OCI-LY7 (cell line): ENCODE measurements at regions not wholly inside any gene's neighbourhood (a gene's known extent, or its start where the extent isn't known, plus 50 kb on each side); places are given as distances from the start of the nearest gene placed in this dataset.

Experiments used
- BruUV-seq: library from RNA; stranded (reverse); fragments of 400-500 nt; replicated peaks from 2 replicates; lab custom pipeline; 2021; lab: Mats Ljungman, UMichigan
- CTCF ChIA-PET: fragments of 300-600 bp; sonication (Branson Sonifier 250); formaldehyde crosslinking; loops from one replicate; lab custom pipeline; 2022; ENCODE audit warnings: antibody characterized with exemption; ENCODE audit not compliant: unreplicated experiment; lab: Charles Lee
- POLR2A ChIA-PET: fragments of 300-600 bp; sonication (Branson Sonifier 250); formaldehyde crosslinking; loops from one replicate; lab custom pipeline; 2022; ENCODE audit warnings: antibody characterized with exemption; lab: Charles Lee
- DNase-seq: peaks from one replicate; pipeline ENCODE4 v3.0.0-alpha.2; 2015; ENCODE audit warnings: low spot score
- H2AFZ ChIP-seq: fragments of 200-600 bp; sonication (generic), shearing (Covaris generic); 2 replicates; pipeline ENCODE4 v1.6.1; 2014; ENCODE audit warnings: mild to moderate bottlenecking, antibody characterized with exemption, low read length, moderate library complexity
- H3K27ac ChIP-seq: fragments of 200-600 bp; sonication (generic); 2 replicates; pipeline ENCODE4 v1.5.1; 2014; ENCODE audit warnings: mixed run types, low read depth, mild to moderate bottlenecking, moderate library complexity, low read length, inconsistent platforms; ENCODE audit not compliant: poor library complexity, severe bottlenecking
- H3K36me3 ChIP-seq: fragments of 200-600 bp; sonication (generic); 2 replicates; pipeline ENCODE4 v1.6.1; 2014; ENCODE audit warnings: mild to moderate bottlenecking, antibody characterized with exemption, low read length, moderate library complexity, mixed read lengths; ENCODE audit not compliant: insufficient read depth
- H3K4me1 ChIP-seq: fragments of 200-600 bp; sonication (generic); 2 replicates; pipeline ENCODE4 v1.5.1; 2014; ENCODE audit warnings: mild to moderate bottlenecking, low read length; ENCODE audit not compliant: insufficient read depth, poor library complexity, severe bottlenecking
- H3K4me2 ChIP-seq: fragments of 200-600 bp; sonication (generic); 2 replicates; pipeline ENCODE4 v1.6.1; 2014; ENCODE audit warnings: mild to moderate bottlenecking, low read length
- H3K4me3 ChIP-seq: fragments of 200-600 bp; sonication (generic); 2 replicates; pipeline ENCODE4 v1.5.1; 2014; ENCODE audit warnings: mild to moderate bottlenecking, low read depth, low read length; ENCODE audit not compliant: poor library complexity, severe bottlenecking
- H3K79me2 ChIP-seq: fragments of 200-600 bp; sonication (generic); 2 replicates; pipeline ENCODE4 v1.6.1; 2016; ENCODE audit warnings: low read depth, mild to moderate bottlenecking, low read length, moderate library complexity, mixed read lengths; ENCODE audit not compliant: insufficient read depth
- H3K9me2 ChIP-seq: fragments of 200-600 bp; sonication (generic); 2 replicates; pipeline ENCODE4 v1.6.1; 2016; ENCODE audit warnings: mild to moderate bottlenecking, low read length, mixed read lengths; ENCODE audit not compliant: insufficient read depth
- H3K9me3 ChIP-seq: fragments of 200-600 bp; sonication (generic); 2 replicates; pipeline ENCODE4 v1.6.1; 2014; ENCODE audit warnings: mild to moderate bottlenecking, mixed run types, low read length, mixed read lengths
- H4K20me1 ChIP-seq: fragments of 200-600 bp; sonication (generic); 2 replicates; pipeline ENCODE4 v1.6.1; 2014; ENCODE audit warnings: mild to moderate bottlenecking, antibody characterized with exemption, low read length, moderate library complexity, mixed read lengths; ENCODE audit not compliant: insufficient read depth
- EZH2phosphoT487 ChIP-seq: fragments of 200-600 bp; sonication (generic); IDR thresholded peaks from 2 replicates; pipeline ENCODE4 v1.6.1; 2018; ENCODE audit warnings: low read depth, borderline replicate concordance, mild to moderate bottlenecking, mixed run types, antibody characterized with exemption, low read length, moderate library complexity, mixed read lengths
- intact Hi-C: fragments of 100-400 bp; cut with micrococcal nuclease; formaldehyde crosslinking; loops from one replicate; pipeline ENCODE4 v1.10.0; 2022; ENCODE audit not compliant: unreplicated experiment
- TF ChIP-seq, protein P1 (sequence below): fragments of 200-600 bp; sonication (generic); conservative IDR thresholded peaks from 2 replicates; pipeline ENCODE4 v1.5.1; 2014; ENCODE audit warnings: mild to moderate bottlenecking, antibody characterized with exemption, low read length, moderate library complexity, mixed read lengths

DNA sequence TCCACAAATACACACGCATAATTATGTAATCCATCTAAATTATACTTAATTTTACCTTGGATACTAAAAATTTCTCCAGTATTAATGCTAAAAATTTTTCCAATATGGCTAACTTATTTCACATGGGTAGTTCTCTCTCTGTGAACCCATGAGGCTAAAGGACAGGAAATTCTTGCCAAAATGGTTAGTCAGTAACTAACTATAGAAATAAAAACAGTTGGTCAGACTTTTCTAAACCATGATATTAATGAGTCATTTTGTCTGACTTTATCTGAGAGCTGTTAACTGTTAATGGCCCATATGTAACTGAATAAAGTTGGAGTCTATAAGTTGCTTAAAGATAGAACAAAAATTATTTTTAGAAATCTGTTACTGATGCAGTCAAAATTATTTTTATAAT, 549.4 kb downstream of the TLL1 start:
- no peak overlapping the region for H3K27ac ChIP-seq
- no peaks in the 10 kb centered on the region for H3K9me3 ChIP-seq
- no TSS peak for BruUV-seq

DNA sequence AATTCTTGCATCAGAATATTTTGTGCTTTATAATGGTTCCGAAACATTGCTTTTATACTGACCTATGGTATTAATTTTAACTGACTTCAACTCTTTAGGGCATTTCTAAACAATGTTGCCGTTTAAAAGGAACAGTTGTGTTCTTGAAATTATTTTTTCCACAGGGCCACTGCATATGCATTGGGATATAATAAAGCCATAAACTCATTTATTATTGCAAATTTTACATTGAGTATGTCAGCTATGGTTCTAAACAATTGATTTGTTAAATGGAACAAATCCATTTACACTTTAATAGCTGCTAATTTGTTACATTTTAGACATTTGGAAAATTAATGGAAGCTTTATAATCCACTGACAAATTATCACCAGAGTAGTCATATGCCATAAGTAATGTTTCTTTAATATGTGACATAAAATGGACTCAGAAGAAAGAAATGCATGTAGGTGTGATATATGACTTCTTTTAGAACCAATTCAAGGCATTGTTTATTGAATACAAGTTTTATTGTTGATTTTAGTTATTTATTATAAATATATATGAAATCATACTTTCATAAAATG, 553.3 kb downstream of the TLL1 start:
- Histone ChIP-seq H3K4me1 (no peaks in the 10 kb centered on the region), H3K9me3 (no peaks in the 10 kb centered on the region), H3K4me3 (no peak overlapping the region), H2AFZ (no peak overlapping the region), H4K20me1 (no peaks in the 10 kb centered on the region), H3K9me2 (no peaks in the 10 kb centered on the region), H3K27ac (no peak overlapping the region), H3K36me3 (no peaks in the 10 kb centered on the region), H3K79me2 (no peaks in the 10 kb centered on the region), H3K4me2 (no peak overlapping the region)
- no peak for DNase-seq
- ChIA-PET CTCF (no interaction called here), POLR2A (interaction anchor here (0.6 kb wide), 1 partner anchor 987 kb away, joined by 3 read pairs; no protein-coding TSS in a partner anchor)
- intact Hi-C loops, result no loop called here
- no TSS peak for BruUV-seq
- no peak for TF ChIP-seq EZH2phosphoT487
- TF ChIP-seq, protein P1, sequence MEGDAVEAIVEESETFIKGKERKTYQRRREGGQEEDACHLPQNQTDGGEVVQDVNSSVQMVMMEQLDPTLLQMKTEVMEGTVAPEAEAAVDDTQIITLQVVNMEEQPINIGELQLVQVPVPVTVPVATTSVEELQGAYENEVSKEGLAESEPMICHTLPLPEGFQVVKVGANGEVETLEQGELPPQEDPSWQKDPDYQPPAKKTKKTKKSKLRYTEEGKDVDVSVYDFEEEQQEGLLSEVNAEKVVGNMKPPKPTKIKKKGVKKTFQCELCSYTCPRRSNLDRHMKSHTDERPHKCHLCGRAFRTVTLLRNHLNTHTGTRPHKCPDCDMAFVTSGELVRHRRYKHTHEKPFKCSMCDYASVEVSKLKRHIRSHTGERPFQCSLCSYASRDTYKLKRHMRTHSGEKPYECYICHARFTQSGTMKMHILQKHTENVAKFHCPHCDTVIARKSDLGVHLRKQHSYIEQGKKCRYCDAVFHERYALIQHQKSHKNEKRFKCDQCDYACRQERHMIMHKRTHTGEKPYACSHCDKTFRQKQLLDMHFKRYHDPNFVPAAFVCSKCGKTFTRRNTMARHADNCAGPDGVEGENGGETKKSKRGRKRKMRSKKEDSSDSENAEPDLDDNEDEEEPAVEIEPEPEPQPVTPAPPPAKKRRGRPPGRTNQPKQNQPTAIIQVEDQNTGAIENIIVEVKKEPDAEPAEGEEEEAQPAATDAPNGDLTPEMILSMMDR, result no peak

More for the DNA sequence above, 549.4 kb downstream of the TLL1 start:
- no peak for TF ChIP-seq EZH2phosphoT487
- TF ChIP-seq, protein P1, result no peak
- H3K79me2 ChIP-seq, result no peaks in the 10 kb centered on the region
- H4K20me1 ChIP-seq, result no peaks in the 10 kb centered on the region
- H3K4me2 ChIP-seq, result no peak overlapping the region
- POLR2A ChIA-PET, result no interaction called here
- H2AFZ ChIP-seq, result no peak overlapping the region
- H3K9me2 ChIP-seq, result no peaks in the 10 kb centered on the region
- CTCF ChIA-PET, result no interaction called here
- DNase-seq, result no peak
- no peaks in the 10 kb centered on the region for H3K36me3 ChIP-seq
- H3K4me3 ChIP-seq, result no peak overlapping the region
- intact Hi-C loops, result no loop called here
- H3K4me1 ChIP-seq, result no peaks in the 10 kb centered on the region

DNA sequence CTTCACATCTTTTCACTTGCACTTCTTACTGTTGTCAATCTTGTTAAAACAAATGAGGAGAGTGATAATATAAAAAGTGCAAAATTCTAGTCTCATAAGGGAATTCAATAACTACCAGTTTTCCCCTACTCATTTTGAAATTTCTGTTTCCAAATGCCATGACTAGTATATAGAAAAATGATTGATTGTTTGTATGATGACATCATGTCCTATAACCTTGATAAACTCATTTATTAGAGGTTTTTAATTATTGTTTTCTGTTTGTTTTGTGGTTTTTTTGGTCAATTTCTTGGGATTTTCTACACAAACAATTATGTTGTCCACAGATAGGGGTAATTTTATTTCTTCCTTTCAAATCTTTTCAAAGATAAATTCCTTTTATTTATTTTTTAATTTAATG, 559.1 kb downstream of the TLL1 start:
- no peak overlapping the region for H3K4me3 ChIP-seq
- TF ChIP-seq EZH2phosphoT487, result no peak
- TF ChIP-seq, protein P1, result no peak
- no peak for DNase-seq
- no peaks in the 10 kb centered on the region for H4K20me1 ChIP-seq
- no peak overlapping the region for H3K4me2 ChIP-seq
- no peak overlapping the region for H3K27ac ChIP-seq
- no peaks in the 10 kb centered on the region for H3K36me3 ChIP-seq
- no peaks in the 10 kb centered on the region for H3K79me2 ChIP-seq
- H3K9me2 ChIP-seq, result no peaks in the 10 kb centered on the region
- CTCF ChIA-PET, result no interaction called here
- intact Hi-C loops, result no loop called here
- POLR2A ChIA-PET, result no interaction called here
- no TSS peak for BruUV-seq
- no peaks in the 10 kb centered on the region for H3K4me1 ChIP-seq
- no peak overlapping the region for H2AFZ ChIP-seq
- no peaks in the 10 kb centered on the region for H3K9me3 ChIP-seq
